ENCODE measurements at regions not wholly inside any gene's neighbourhood (a gene's known extent, or its start where the extent isn't known, plus 50 kb on each side); places are given as distances from the start of the nearest gene placed in this dataset.

GRCh38 chr7:26035552-26035951, 116.4 kb upstream of the NFE2L3 start:
- TF ChIP-seq, protein P1, sequence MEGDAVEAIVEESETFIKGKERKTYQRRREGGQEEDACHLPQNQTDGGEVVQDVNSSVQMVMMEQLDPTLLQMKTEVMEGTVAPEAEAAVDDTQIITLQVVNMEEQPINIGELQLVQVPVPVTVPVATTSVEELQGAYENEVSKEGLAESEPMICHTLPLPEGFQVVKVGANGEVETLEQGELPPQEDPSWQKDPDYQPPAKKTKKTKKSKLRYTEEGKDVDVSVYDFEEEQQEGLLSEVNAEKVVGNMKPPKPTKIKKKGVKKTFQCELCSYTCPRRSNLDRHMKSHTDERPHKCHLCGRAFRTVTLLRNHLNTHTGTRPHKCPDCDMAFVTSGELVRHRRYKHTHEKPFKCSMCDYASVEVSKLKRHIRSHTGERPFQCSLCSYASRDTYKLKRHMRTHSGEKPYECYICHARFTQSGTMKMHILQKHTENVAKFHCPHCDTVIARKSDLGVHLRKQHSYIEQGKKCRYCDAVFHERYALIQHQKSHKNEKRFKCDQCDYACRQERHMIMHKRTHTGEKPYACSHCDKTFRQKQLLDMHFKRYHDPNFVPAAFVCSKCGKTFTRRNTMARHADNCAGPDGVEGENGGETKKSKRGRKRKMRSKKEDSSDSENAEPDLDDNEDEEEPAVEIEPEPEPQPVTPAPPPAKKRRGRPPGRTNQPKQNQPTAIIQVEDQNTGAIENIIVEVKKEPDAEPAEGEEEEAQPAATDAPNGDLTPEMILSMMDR (IDR thresholded peaks at IDR 0.05): no peak
- no peak for TF ChIP-seq POLR2A (IDR thresholded peaks at IDR 0.05)

Measured in Peyer's patch (tissue), 4 donors.